ENCODE measurements at regions not wholly inside any gene's neighbourhood (a gene's known extent, or its start where the extent isn't known, plus 50 kb on each side); places are given as distances from the start of the nearest gene placed in this dataset.
A peak's percentile ranks its signal among the peaks of the same experiment; 100 is the strongest.
"Not testable (repeated sequence)": the region's sequence is repeated elsewhere in the genome, so short reads cannot be mapped to it uniquely, and the experiment has no call there.

DNA sequence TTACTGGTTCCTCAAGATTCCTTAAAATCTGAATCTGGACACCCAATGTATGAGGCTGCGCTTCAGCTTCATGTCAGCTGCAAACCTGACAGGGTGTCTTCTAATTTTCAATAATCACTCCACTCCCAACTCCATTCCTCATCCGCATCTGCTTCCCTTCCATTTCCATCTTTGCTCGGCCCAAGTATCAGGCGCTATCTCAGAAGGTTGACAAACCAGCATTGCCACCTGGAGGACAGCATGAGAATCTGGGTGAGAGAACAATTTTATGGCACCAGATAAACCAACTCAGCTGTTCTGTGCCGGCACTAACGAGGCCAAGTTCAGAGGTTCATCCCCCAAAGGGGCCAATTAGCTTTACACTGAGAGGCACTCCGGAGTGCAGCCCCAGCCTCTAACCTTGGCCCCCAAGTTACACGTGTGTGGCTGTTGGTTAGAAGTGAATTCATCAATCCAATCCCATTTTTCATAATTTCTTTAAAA is 79.1 kb upstream of the LMO2 start:
- peak; percentile 33 for DNase-seq

GRCh38 chr11:33967451-33967850 is 75.6 kb upstream of the LMO2 start:
- DNase-seq, result no peak

DNA sequence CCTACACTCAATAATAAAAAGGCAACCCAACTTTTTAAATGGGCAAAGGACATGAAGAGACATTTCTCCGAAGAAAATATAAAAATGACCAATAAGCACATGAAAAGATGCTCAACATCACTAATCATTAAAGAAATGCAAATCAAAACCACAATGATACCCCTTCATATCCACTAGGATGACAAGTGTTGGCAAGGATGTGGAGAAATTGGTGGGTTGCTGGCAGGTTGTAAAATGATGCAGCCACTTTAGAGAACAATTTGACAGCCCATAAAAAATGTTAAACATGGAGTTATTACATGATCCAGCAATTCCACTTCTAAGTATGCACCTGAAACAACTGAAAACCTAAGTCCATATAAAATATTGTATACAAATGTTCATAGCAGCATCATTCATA is 73.2 kb upstream of the LMO2 start:
- DNase-seq, result no peak

GRCh38 chr11:33959855-33960400 is 68.1 kb upstream of the LMO2 start:
- DNase-seq, result no peak

DNA sequence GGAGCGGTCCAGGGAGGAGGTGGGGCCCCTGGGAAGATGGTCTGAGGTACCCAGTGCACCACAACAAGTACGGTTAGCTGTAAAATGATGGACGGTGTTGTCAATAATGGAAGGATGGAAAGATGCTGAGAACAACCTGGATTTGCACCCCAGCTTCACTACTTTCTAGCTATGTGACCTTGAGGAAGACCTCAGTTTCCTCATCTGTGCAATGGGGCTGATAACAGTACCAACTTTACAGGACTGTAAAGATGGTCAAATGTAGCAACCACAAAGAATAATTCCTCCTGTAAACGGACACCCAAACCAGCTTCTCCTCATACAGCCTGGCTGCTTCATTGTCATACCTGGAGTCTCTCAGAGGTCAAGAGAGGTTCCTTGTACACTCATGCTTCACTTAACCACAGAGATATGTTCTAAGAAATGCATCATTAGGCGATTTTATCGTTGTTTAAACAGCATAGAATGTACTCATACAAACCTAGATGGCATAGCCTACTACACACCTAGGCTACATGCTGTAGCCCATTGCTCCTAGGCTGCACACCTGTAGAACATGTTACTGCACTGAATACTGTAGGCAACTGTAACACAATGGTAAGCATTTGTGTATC is 65.5 kb upstream of the LMO2 start:
- no peak for DNase-seq

- no peak for DNase-seq
Observed at GRCh38 chr11:33956611-33957010, 64.7 kb upstream of the LMO2 start.

- no peak for DNase-seq
Observed at GRCh38 chr11:33953289-33953688, 61.4 kb upstream of the LMO2 start.

GRCh38 chr11:33952805-33953204 is 60.9 kb upstream of the LMO2 start:
- no peak for DNase-seq

- DNase-seq, result no peak
Observed at GRCh38 chr11:33949252-33949913, 57.5 kb upstream of the LMO2 start.

DNA sequence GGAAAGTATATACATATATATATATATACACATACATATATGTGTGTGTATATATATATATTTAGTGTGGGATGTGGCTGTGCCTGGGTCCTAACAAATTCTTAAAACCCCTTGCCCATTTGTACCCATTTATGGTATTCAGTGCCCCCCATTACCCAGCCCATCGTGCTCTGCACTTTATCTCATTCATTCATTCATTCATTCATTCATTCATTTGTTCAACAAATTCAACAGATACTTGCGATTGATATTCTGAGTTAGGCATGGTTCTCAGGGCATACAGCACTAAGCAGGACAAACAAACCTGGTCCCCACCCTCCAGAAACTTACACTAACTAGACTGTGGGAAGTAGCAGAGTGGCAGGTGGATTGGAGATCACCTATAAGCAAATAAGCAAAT is 56.6 kb upstream of the LMO2 start:
- DNase-seq, result no peak

GRCh38 chr11:33947918-33948317 is 56.0 kb upstream of the LMO2 start:
- not testable (repeated sequence) for DNase-seq

GRCh38 chr11:33946930-33947329 is 55.1 kb upstream of the LMO2 start:
- no peak for DNase-seq

GRCh38 chr11:33945481-33946268 is 53.8 kb upstream of the LMO2 start:
- no peak for DNase-seq

- no peak for DNase-seq
Observed at GRCh38 chr11:33944693-33945424, 53.0 kb upstream of the LMO2 start.

DNA sequence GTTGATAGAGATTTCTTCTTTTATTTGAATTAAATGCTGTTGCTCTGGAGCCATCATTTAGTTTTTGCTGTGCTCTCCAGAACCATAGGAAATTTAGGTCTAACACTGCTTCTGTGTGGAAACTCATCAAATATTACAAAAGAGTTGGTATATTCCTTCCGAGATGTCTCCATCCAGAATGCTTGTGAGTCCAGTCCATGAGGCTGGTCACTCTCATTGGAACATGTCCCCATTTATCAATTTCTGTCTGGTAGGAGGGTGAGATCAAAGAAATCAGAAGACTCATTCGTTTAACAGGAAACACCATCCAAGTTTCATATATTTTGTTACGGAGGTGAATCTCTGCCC is 52.4 kb upstream of the LMO2 start:
- no peak for DNase-seq

GRCh38 chr11:33942954-33943353 is 51.1 kb upstream of the LMO2 start:
- no peak for DNase-seq

DNA sequence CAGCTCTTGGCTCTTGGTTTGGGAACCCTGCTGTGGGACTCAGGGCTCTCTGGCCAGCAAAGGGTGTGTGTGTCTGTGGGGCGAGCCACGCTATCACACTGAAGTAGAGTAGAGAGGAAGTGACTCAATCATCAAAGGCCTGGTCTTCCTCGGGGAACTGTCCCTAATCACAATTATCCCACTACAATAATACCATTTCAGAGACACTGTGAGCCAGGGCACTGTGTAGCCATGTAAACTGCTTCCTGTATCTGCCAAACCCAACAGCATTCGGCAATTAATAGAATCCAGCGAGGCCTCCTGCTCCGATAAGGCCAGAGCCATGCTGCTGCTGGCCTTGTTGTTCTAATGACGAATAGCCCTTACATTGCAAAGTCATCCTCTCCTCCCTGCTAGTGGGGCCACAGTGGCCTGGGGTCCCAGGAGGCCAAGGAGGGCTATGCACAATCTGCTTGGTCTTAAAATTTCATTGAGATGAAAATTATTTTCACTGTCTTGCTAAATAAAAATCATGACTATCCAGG is 49.8 kb upstream of the LMO2 start:
- no peak for DNase-seq

All from COR-L47 (cell line).